ENCODE measurements at regions not wholly inside any gene's neighbourhood (a gene's known extent, or its start where the extent isn't known, plus 50 kb on each side); places are given as distances from the start of the nearest gene placed in this dataset.

- no peak for TF ChIP-seq SMC3 (IDR thresholded peaks at IDR 0.05)
- TF ChIP-seq, protein P1, sequence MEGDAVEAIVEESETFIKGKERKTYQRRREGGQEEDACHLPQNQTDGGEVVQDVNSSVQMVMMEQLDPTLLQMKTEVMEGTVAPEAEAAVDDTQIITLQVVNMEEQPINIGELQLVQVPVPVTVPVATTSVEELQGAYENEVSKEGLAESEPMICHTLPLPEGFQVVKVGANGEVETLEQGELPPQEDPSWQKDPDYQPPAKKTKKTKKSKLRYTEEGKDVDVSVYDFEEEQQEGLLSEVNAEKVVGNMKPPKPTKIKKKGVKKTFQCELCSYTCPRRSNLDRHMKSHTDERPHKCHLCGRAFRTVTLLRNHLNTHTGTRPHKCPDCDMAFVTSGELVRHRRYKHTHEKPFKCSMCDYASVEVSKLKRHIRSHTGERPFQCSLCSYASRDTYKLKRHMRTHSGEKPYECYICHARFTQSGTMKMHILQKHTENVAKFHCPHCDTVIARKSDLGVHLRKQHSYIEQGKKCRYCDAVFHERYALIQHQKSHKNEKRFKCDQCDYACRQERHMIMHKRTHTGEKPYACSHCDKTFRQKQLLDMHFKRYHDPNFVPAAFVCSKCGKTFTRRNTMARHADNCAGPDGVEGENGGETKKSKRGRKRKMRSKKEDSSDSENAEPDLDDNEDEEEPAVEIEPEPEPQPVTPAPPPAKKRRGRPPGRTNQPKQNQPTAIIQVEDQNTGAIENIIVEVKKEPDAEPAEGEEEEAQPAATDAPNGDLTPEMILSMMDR (IDR thresholded peaks at IDR 0.05), result no peak
- TF ChIP-seq, protein P2, sequence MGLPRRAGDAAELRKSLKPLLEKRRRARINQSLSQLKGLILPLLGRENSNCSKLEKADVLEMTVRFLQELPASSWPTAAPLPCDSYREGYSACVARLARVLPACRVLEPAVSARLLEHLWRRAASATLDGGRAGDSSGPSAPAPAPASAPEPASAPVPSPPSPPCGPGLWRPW (IDR thresholded peaks at IDR 0.05), result no peak
- TF ChIP-seq RARB (CRISPR knock-in tag; IDR thresholded peaks at IDR 0.05), result no peak
Measured at GRCh38 chr4:11702886-11703557, 274.3 kb upstream of the HS3ST1 start.
